Mucosa of rectum (tissue), 2 donors: ENCODE measurements at regions not wholly inside any gene's neighbourhood (a gene's known extent, or its start where the extent isn't known, plus 50 kb on each side); places are given as distances from the start of the nearest gene placed in this dataset.
A peak's percentile ranks its signal among the peaks of the same experiment; 100 is the strongest.

Experiments used
- H3K27ac ChIP-seq, 2 donors: one replicate each; pipeline ENCODE4 v1.7.0; 2013; ENCODE audit warnings: inconsistent platforms in 2 of 2, low read depth in 2 of 2, low read length in 2 of 2
- H3K27me3 ChIP-seq, 2 donors: one replicate each; pipeline ENCODE4 v1.7.0; 2013; ENCODE audit warnings: low read length in 2 of 2; ENCODE audit not compliant: control insufficient read depth in 2 of 2, insufficient read depth in 2 of 2
- H3K36me3 ChIP-seq, 2 donors: one replicate each; pipeline ENCODE4 v1.7.0; 2013; ENCODE audit warnings: low read length in 2 of 2; ENCODE audit not compliant: control insufficient read depth in 2 of 2, insufficient read depth in 2 of 2
- H3K4me1 ChIP-seq, 2 donors: one replicate each; pipeline ENCODE4 v1.7.0; 2013; ENCODE audit warnings: low read length in 2 of 2, mild to moderate bottlenecking in 1 of 2; ENCODE audit not compliant: control insufficient read depth in 2 of 2, insufficient read depth in 2 of 2
- H3K4me3 ChIP-seq, 2 donors: one replicate each; pipeline ENCODE4 v1.7.0; 2013; ENCODE audit warnings: low read length in 2 of 2
- H3K9ac ChIP-seq, 2 donors: one replicate each; pipeline ENCODE4 v1.7.0; 2013; ENCODE audit warnings: low read length in 2 of 2, low read depth in 1 of 2, mild to moderate bottlenecking in 1 of 2
- H3K9me3 ChIP-seq, 2 donors: one replicate each; pipeline ENCODE4 v1.7.0; 2013; ENCODE audit warnings: low read length in 2 of 2; ENCODE audit not compliant: control insufficient read depth in 2 of 2
- donor health status: healthy.
- donor health status: Normal muscosa, but diverticular disease.

DNA sequence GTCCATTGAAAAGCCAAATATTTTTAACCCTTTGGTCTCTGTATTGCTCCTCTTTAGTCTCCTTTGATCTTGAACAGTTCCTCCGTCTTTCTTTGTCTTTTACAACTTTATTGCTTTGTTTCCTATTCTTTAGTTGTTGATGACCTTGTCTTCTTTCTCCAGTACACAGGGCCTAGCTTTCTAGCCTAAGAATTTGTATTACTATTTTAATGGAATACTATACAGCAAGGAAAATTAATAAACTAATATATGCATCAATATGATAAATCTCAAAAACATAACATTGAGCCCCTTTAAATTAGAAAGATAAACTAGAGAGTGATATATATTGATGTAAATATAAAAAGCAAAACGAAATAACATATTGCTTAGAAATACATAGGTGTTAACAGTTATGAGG, 88.7 kb downstream of the NR1D2 start:
- Histone ChIP-seq H3K27ac (no peak overlapping the region), H3K27me3 (no peaks in the 10 kb centered on the region), H3K4me1 (no peaks in the 10 kb centered on the region), H3K9me3 (no peaks in the 10 kb centered on the region), H3K4me3 (no peak overlapping the region), H3K9ac (no peak overlapping the region), H3K36me3 (no peaks in the 10 kb centered on the region)

DNA sequence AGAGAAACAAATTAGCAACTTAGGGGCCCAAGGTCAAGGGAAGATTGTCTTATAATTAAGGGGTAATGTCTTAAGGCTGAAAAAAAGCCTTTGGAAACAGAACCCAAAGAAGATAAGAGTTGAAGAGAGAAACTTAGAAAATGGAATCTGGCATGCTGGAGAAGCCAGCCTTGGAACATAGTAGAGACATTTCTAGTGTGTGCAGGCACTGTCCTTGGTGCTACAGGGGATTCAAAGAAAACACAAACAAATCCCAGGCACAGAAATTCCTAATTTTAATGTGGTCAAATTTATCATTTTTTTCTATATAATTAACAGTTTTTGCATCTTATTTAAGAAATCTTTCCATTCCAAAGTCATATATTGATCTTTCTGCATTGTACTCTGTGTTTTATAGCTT, 89.4 kb downstream of the NR1D2 start:
- Histone ChIP-seq H3K27ac (no peak overlapping the region), H3K9ac (no peak overlapping the region), H3K27me3 (no peaks in the 10 kb centered on the region), H3K36me3 (no peaks in the 10 kb centered on the region), H3K4me1 (no peaks in the 10 kb centered on the region), H3K9me3 (no peaks in the 10 kb centered on the region), H3K4me3 (no peak overlapping the region)

DNA sequence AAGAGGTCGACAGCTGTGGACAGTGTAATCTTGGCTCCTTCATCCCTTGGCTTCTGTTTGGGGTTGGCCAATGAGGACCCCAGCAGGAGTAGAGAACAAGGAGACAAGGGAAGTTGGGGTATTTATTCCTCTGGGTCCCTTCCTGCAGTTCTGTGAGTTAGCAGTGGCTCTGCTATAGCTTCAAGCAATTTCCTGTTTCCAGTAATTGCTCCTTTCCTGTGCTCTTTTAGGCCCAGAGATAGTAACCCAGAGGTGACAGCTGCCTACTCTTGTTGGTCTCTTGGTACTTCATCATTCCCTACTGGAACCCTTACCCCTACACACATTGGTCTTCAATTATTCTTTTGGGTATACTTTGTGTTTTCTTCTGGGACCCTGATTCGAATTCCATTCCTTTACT, 92.9 kb downstream of the NR1D2 start:
- Histone ChIP-seq H3K27ac (no peak overlapping the region), H3K27me3 (no peaks in the 10 kb centered on the region), H3K4me1 (no peaks in the 10 kb centered on the region), H3K9me3 (no peaks in the 10 kb centered on the region), H3K4me3 (no peak overlapping the region), H3K9ac (no peak overlapping the region), H3K36me3 (no peaks in the 10 kb centered on the region)

DNA sequence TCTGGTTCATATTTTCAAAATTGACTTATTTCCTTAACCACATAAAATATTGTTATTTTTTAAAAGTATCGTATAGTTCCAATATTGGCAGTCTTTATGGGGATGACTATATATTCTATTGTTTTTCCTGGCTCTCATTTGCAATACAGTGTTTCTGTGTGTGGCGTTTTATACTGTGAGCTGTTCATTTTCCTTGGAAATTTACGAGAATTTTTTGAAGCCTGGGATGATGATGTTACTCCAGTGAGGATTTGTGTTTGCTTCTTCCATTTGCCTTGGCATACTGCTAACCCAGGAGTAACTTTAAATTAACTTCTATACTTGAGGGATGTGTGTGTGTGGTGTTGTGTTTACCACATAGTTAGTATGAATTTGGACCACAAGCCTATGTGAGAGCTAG, 95.2 kb downstream of the NR1D2 start:
- H3K9me3 ChIP-seq, result no peaks in the 10 kb centered on the region
- H3K36me3 ChIP-seq, result no peaks in the 10 kb centered on the region
- H3K27me3 ChIP-seq, result no peaks in the 10 kb centered on the region
- H3K4me1 ChIP-seq, result no peaks in the 10 kb centered on the region
- no peak overlapping the region for H3K4me3 ChIP-seq
- H3K27ac ChIP-seq, result no peak overlapping the region
- H3K9ac ChIP-seq, result no peak overlapping the region

DNA sequence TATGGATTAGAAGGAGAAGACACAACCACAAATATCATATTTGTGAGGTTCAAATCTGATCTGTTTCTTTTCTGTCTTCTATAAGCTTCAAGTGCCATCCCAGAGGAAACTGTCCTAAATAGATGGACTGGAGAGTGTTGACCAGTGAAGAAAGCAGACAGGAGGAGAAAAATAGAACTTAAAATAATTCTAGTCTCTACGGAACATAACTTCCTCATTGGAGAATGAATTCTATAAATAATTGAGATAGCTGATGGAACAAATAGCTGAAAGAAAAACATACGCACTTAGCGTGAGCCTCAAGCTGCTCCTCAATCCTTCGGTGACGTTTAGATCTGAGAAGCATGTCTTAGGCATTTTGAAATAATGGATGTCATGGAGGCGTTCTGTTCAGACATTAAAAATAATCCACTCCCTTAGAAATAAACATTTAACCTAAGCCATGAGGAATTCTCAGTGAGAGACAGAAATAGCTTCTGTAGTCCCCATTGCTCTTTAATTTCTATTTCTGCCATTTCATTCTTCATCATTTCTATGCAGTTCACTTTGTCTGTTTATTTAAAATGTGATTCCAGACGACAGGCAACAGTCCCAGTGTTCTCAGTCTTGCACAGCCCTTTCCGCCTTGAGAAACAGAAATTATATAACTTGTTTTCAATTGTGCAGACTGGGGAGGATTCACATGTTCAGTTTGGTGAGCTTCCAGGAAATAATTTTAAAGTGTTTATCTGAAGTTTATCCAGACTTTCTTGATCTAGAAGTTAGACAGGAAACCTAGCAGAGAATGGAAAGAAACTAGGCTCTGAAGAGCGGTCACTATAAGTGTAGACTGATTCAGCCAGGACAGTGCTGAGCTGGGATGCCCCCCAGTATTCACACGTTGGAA, 97.3 kb downstream of the NR1D2 start:
- no peak overlapping the region for H3K4me3 ChIP-seq
- H3K27ac ChIP-seq, result peak overlapping the region; percentile 64 to 66
- H3K9ac ChIP-seq, result no peak overlapping the region

DNA sequence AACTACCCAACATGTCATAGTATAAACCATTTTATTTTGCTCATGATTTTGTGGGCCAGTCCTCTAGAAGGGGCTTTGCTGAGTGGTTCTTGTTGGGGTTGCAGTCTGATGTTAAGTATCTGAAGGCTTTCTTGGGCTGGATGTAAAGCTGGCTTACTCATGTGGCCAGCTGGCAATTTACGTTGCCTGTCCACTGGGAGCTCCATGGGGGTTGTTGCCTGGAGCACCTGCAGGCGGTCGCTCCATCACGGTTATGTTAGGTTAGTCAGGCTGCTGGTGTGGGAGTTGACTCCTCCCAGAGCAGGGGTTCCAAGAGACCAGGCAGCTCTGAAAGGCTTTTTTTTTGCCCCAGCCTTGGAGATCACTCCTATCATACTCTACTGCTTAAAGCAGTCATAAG, 98.1 kb downstream of the NR1D2 start:
- no peak overlapping the region for H3K4me3 ChIP-seq
- no peaks in the 10 kb centered on the region for H3K36me3 ChIP-seq
- no peaks in the 10 kb centered on the region for H3K4me1 ChIP-seq
- H3K9ac ChIP-seq, result no peak overlapping the region
- H3K9me3 ChIP-seq, result no peaks in the 10 kb centered on the region
- no peaks in the 10 kb centered on the region for H3K27me3 ChIP-seq
- H3K27ac ChIP-seq, result peak overlapping the region; percentile 64 to 66

More for the DNA sequence above, 97.3 kb downstream of the NR1D2 start:
- no peaks in the 10 kb centered on the region for H3K4me1 ChIP-seq
- H3K9me3 ChIP-seq, result no peaks in the 10 kb centered on the region
- no peaks in the 10 kb centered on the region for H3K27me3 ChIP-seq
- no peaks in the 10 kb centered on the region for H3K36me3 ChIP-seq

DNA sequence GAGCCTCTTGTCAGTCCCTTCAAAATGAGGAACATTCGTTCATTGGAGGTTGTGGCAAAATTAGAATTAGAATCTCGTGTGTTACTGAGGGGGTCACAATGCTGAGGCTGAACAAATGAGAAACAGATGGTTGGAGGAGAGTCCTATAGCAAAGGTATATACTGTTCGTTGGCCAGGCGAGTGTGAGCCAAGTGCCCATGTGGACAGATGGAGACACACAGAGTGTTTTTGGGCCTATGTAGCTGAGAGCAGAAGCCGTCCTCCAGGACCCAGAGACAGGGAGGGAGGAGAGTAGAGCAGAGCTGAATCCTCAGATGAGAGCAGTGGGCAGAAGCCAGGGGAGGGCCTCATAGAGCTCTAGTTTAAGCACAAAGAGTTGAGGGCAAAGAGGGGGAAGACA, 98.9 kb downstream of the NR1D2 start:
- no peaks in the 10 kb centered on the region for H3K36me3 ChIP-seq
- H3K27ac ChIP-seq, result no peak overlapping the region
- no peak overlapping the region for H3K4me3 ChIP-seq
- no peak overlapping the region for H3K9ac ChIP-seq
- no peaks in the 10 kb centered on the region for H3K9me3 ChIP-seq
- H3K4me1 ChIP-seq, result no peaks in the 10 kb centered on the region
- no peaks in the 10 kb centered on the region for H3K27me3 ChIP-seq

DNA sequence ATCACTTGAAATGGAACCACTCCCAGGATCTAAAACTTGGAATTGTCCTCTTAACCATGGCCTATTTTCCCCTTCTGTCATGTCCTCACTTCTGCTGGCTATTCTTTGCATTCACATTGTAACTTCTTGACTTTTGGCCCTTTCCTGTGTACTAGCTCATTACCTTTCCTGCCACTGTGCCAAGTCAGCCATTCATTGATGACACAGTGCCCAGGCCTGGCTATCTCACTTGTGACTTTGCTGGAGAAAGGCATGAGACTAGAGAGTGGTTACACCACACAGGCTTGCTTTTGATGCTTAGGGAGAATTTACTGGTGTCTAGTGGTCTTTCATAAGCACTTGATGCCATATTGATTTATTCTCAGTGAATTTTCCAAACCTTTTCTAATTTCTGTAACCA, 101.1 kb downstream of the NR1D2 start:
- Histone ChIP-seq H3K27ac (no peak overlapping the region), H3K9me3 (no peaks in the 10 kb centered on the region), H3K4me3 (no peak overlapping the region), H3K4me1 (no peaks in the 10 kb centered on the region), H3K27me3 (no peaks in the 10 kb centered on the region), H3K36me3 (no peaks in the 10 kb centered on the region), H3K9ac (no peak overlapping the region)

DNA sequence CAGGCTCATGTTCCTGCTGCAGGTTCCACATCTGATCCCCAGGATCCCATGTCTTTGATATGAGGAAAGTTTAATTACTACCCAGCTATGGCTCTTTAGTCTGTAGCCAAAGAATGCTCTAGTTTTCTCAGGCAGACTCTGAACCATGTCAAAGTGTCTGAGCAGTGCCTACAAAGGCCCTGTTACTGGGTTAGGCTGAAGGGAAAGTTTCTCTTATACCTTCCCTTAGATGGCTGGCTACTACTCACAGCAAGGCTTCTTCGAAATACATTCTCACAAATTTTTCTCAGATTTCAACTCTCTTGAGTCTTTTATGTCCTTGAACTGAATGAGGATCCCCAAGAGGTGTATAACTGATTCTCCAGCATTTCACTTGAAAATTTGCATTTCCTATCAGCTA, 102.4 kb downstream of the NR1D2 start:
- no peak overlapping the region for H3K4me3 ChIP-seq
- H3K36me3 ChIP-seq, result no peaks in the 10 kb centered on the region
- H3K9ac ChIP-seq, result no peak overlapping the region
- H3K4me1 ChIP-seq, result no peaks in the 10 kb centered on the region
- no peaks in the 10 kb centered on the region for H3K9me3 ChIP-seq
- peak overlapping the region in 1 of 2 donors; percentile 23 for H3K27ac ChIP-seq
- H3K27me3 ChIP-seq, result no peaks in the 10 kb centered on the region

DNA sequence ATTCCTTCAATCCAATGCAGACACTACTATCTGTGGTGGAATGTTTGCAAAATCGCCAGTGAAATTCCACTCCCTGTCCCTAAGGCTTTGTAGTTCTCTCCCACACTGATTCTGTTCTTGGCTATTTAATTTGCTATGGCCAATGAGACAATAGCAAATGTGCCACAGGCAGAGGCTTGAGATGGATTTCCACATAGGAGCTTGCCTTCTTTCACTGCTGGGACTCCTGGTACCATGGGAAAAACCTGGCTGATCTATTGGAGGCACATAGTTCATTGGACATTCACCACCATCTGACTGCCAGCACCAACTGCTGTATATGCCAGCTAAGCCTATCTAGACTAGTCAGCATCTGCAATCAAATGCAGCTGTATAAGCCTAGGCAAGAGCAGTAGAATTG, 103.8 kb downstream of the NR1D2 start:
- Histone ChIP-seq H3K9ac (no peak overlapping the region), H3K36me3 (no peaks in the 10 kb centered on the region), H3K9me3 (no peaks in the 10 kb centered on the region), H3K4me3 (no peak overlapping the region), H3K27me3 (no peaks in the 10 kb centered on the region), H3K27ac (no peak overlapping the region), H3K4me1 (no peaks in the 10 kb centered on the region)
